ENCODE measurements at regions not wholly inside any gene's neighbourhood (a gene's known extent, or its start where the extent isn't known, plus 50 kb on each side); places are given as distances from the start of the nearest gene placed in this dataset.

- DNase-seq (ENCODE audit: low spot score): no peak
- no peak for TF ChIP-seq CTCF (IDR thresholded peaks at IDR 0.05; ENCODE audit: extremely low read depth, insufficient read depth, missing control alignments)
- in situ Hi-C loops (cut with MboI; ENCODE audit: low pct_unique_long_range_greater_than_20kb, low sequenced_read_pairs, unreplicated experiment): no loop called here
These were observed 206.1 kb downstream of the SMAD2 start for GRCh38 chr18:47724186-47724975.

GRCh38 chr18:47721876-47722275, 208.6 kb downstream of the SMAD2 start:
- DNase-seq (ENCODE audit: low spot score): no peak
- in situ Hi-C loops (cut with MboI; ENCODE audit: low pct_unique_long_range_greater_than_20kb, low sequenced_read_pairs, unreplicated experiment): no loop called here
- no peak for TF ChIP-seq CTCF (IDR thresholded peaks at IDR 0.05; ENCODE audit: extremely low read depth, insufficient read depth, missing control alignments)

GRCh38 chr18:47720741-47721140, 209.7 kb downstream of the SMAD2 start:
- in situ Hi-C loops (cut with MboI; ENCODE audit: low pct_unique_long_range_greater_than_20kb, low sequenced_read_pairs, unreplicated experiment): no loop called here
- no peak for DNase-seq (ENCODE audit: low spot score)

GRCh38 chr18:47719096-47719780, 211.2 kb downstream of the SMAD2 start:
- no peak for TF ChIP-seq CTCF (IDR thresholded peaks at IDR 0.05; ENCODE audit: extremely low read depth, insufficient read depth, missing control alignments)
- in situ Hi-C loops (cut with MboI; ENCODE audit: low pct_unique_long_range_greater_than_20kb, low sequenced_read_pairs, unreplicated experiment): no loop called here
- no peak for DNase-seq (ENCODE audit: low spot score)

More at GRCh38 chr18:47720741-47721140, 209.7 kb downstream of the SMAD2 start:
- no peak for TF ChIP-seq CTCF (IDR thresholded peaks at IDR 0.05; ENCODE audit: extremely low read depth, insufficient read depth, missing control alignments)

GRCh38 chr18:47718646-47719045, 211.8 kb downstream of the SMAD2 start:
- in situ Hi-C loops (cut with MboI; ENCODE audit: low pct_unique_long_range_greater_than_20kb, low sequenced_read_pairs, unreplicated experiment): no loop called here
- no peak for TF ChIP-seq CTCF (IDR thresholded peaks at IDR 0.05; ENCODE audit: extremely low read depth, insufficient read depth, missing control alignments)
- DNase-seq (ENCODE audit: low spot score): no peak

- no peak for DNase-seq (ENCODE audit: low spot score)
- TF ChIP-seq CTCF (IDR thresholded peaks at IDR 0.05; ENCODE audit: extremely low read depth, insufficient read depth, missing control alignments): no peak
- in situ Hi-C loops (cut with MboI; ENCODE audit: low pct_unique_long_range_greater_than_20kb, low sequenced_read_pairs, unreplicated experiment): no loop called here
These were observed 213.2 kb downstream of the SMAD2 start for GRCh38 chr18:47717257-47717656.
